ENCODE measurements at regions not wholly inside any gene's neighbourhood (a gene's known extent, or its start where the extent isn't known, plus 50 kb on each side); places are given as distances from the start of the nearest gene placed in this dataset.
"Not testable (repeated sequence)": the region's sequence is repeated elsewhere in the genome, so short reads cannot be mapped to it uniquely, and the experiment has no call there.

GRCh38 chrX:114046695-114047279 lies 537.1 kb upstream of the HTR2C start:
- CTCF ChIA-PET = no interaction called here
- H3K27me3 Mint-ChIP-seq = no peaks in the 10 kb centered on the region
- no peak for DNase-seq
- H3K9me3 Mint-ChIP-seq (ENCODE audit: low read depth) = no peaks in the 10 kb centered on the region
- no peaks in the 10 kb centered on the region for H3K4me1 Mint-ChIP-seq
- POLR2A ChIA-PET = interaction anchor here (0.6 kb wide), 1 partner anchor 29 kb away, joined by 3 read pairs; no protein-coding TSS in a partner anchor
- no peak overlapping the region for H3K4me3 Mint-ChIP-seq
- H3K36me3 Mint-ChIP-seq (ENCODE audit: low read depth) = no peaks in the 10 kb centered on the region
- intact Hi-C loops (cut with DNase I, micrococcal nuclease) = no loop called here
- ATAC-seq = no peak
- H3K27ac Mint-ChIP-seq = no peak overlapping the region

GRCh38 chrX:114041470-114041869 lies 542.4 kb upstream of the HTR2C start:
- H3K36me3 Mint-ChIP-seq (ENCODE audit: low read depth); H3K27ac Mint-ChIP-seq; ATAC-seq; H3K4me3 Mint-ChIP-seq; H3K27me3 Mint-ChIP-seq; H3K4me1 Mint-ChIP-seq; DNase-seq; POLR2A ChIA-PET; intact Hi-C loops (cut with DNase I, micrococcal nuclease); H3K9me3 Mint-ChIP-seq (ENCODE audit: low read depth); CTCF ChIA-PET: not testable (repeated sequence)

- H3K36me3 Mint-ChIP-seq (ENCODE audit: low read depth); ATAC-seq; H3K4me1 Mint-ChIP-seq; H3K27me3 Mint-ChIP-seq; intact Hi-C loops (cut with DNase I, micrococcal nuclease); POLR2A ChIA-PET; H3K27ac Mint-ChIP-seq; CTCF ChIA-PET; H3K4me3 Mint-ChIP-seq; H3K9me3 Mint-ChIP-seq (ENCODE audit: low read depth); DNase-seq: not testable (repeated sequence)
Measured at GRCh38 chrX:114040661-114041269, 543.1 kb upstream of the HTR2C start.

GRCh38 chrX:114040111-114040510 lies 543.8 kb upstream of the HTR2C start:
- H3K36me3 Mint-ChIP-seq (ENCODE audit: low read depth); H3K9me3 Mint-ChIP-seq (ENCODE audit: low read depth); H3K27me3 Mint-ChIP-seq; H3K4me3 Mint-ChIP-seq; H3K4me1 Mint-ChIP-seq; H3K27ac Mint-ChIP-seq; ATAC-seq; POLR2A ChIA-PET; intact Hi-C loops (cut with DNase I, micrococcal nuclease); CTCF ChIA-PET; DNase-seq: not testable (repeated sequence)

DNA sequence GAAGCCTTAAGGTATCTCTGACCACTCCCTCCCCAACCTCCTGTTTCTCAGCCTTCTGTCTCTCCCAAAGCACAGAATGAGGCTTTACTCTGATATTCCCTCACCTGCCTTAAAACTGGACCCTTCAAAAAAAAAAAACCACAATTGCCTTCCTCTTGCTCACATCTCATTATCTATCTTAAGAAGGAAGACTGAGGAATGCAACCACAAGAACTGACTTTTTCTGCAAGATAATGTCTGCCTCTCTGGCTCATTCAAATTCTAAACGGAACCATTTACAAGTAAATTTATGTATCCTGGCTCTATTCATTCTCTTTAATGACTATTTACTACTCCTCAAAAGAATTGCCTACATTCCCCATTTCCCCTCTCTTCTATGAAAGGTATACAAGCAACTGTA lies 545.5 kb upstream of the HTR2C start:
- CTCF ChIA-PET = no interaction called here
- Mint-ChIP-seq H3K36me3 (ENCODE audit: low read depth) (no peaks in the 10 kb centered on the region), H3K4me3 (no peak overlapping the region), H3K9me3 (ENCODE audit: low read depth) (peaks cover 3% of the 10 kb centered on the region), H3K27ac (no peak overlapping the region), H3K27me3 (no peaks in the 10 kb centered on the region), H3K4me1 (no peaks in the 10 kb centered on the region)
- POLR2A ChIA-PET = interaction anchor here (0.7 kb wide), 1 partner anchor 163 kb away, joined by 3 read pairs; no protein-coding TSS in a partner anchor
- intact Hi-C loops (cut with DNase I, micrococcal nuclease) = no loop called here
- ATAC-seq = no peak
- no peak for DNase-seq

- Mint-ChIP-seq H3K4me1 (no peaks in the 10 kb centered on the region), H3K9me3 (ENCODE audit: low read depth) (peaks cover 3% of the 10 kb centered on the region), H3K27ac (no peak overlapping the region), H3K4me3 (no peak overlapping the region), H3K36me3 (ENCODE audit: low read depth) (no peaks in the 10 kb centered on the region), H3K27me3 (no peaks in the 10 kb centered on the region)
- POLR2A ChIA-PET = no interaction called here
- DNase-seq (no peak), ATAC-seq (no peak)
- intact Hi-C loops (cut with DNase I, micrococcal nuclease) = no loop called here
- CTCF ChIA-PET = no interaction called here
Measured at GRCh38 chrX:114037515-114037914, 546.4 kb upstream of the HTR2C start.

DNA sequence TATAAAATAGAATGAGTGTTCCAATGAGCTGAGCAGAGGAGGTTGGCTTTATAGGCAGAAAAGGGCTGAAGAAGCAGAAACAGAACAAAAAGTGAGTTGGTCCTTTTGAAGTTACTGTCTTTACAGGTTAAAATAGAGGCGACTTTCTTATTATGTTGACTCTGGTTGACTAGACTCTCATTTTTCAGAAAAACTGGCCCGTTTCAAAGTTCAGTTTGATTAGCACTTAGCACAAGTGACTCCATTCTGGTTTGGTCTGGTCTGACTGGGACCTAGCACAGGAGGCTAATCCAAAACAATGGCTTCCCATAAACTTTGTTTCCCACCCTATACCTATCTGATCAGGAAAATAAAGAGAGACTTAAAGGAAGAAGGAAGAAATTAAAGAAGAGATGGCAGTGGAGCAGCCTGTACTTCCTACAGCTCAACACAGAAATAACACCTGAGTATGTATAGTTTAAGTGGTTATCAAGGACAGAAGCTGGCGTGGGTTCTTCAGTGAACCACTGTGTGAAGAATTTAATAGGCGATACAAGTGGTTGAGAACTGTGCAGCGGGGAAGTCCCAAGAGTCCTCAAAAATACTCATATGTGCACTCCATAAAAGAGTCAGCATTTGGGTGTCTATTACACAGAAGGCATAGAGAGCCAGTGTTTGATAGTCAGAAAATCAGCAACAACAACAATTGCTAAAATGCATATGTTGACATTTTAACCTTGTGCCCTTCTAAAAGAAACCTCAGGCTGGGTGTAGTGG lies 554.8 kb upstream of the HTR2C start:
- Mint-ChIP-seq H3K4me3 (no peak overlapping the region), H3K36me3 (ENCODE audit: low read depth) (no peaks in the 10 kb centered on the region), H3K4me1 (no peaks in the 10 kb centered on the region), H3K9me3 (ENCODE audit: low read depth) (peaks cover 2% of the 10 kb centered on the region), H3K27me3 (no peaks in the 10 kb centered on the region), H3K27ac (no peak overlapping the region)
- no peak for DNase-seq
- CTCF ChIA-PET = no interaction called here
- ATAC-seq = no peak
- POLR2A ChIA-PET = no interaction called here
- intact Hi-C loops (cut with DNase I, micrococcal nuclease) = no loop called here

DNA sequence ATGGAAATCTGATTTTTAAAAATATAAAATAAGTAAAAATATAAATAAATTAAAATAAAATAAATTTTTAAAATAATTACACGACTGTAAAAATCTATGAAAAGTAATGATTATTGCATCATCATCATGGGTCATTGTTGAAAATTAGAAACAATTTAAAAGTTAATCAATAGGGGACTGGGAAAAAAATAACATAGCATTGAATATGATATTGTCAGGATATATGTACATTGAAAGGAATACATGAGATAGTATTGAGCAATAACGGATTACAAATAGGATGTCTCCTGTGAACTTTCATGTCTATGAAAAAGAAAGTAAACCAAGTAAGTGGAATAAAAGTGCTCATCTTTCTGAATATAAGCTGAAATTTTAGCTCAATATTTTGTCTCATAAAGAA lies 566.8 kb upstream of the HTR2C start:
- peaks cover under 1% of the 10 kb centered on the region for H3K9me3 Mint-ChIP-seq (ENCODE audit: low read depth)
- H3K27me3 Mint-ChIP-seq = no peaks in the 10 kb centered on the region
- DNase-seq (no peak), ATAC-seq (no peak)
- no peaks in the 10 kb centered on the region for H3K4me1 Mint-ChIP-seq
- H3K4me3 Mint-ChIP-seq = no peak overlapping the region
- POLR2A ChIA-PET = no interaction called here
- no peaks in the 10 kb centered on the region for H3K36me3 Mint-ChIP-seq (ENCODE audit: low read depth)
- intact Hi-C loops (cut with DNase I, micrococcal nuclease) = no loop called here
- H3K27ac Mint-ChIP-seq = no peak overlapping the region
- CTCF ChIA-PET = no interaction called here

GRCh38 chrX:114015966-114016365 lies 567.9 kb upstream of the HTR2C start:
- Mint-ChIP-seq H3K36me3 (ENCODE audit: low read depth) (no peaks in the 10 kb centered on the region), H3K9me3 (ENCODE audit: low read depth) (no peaks in the 10 kb centered on the region), H3K4me3 (no peak overlapping the region), H3K27ac (no peak overlapping the region), H3K27me3 (no peaks in the 10 kb centered on the region), H3K4me1 (no peaks in the 10 kb centered on the region)
- POLR2A ChIA-PET = no interaction called here
- intact Hi-C loops (cut with DNase I, micrococcal nuclease) = no loop called here
- ATAC-seq (no peak), DNase-seq (no peak)
- CTCF ChIA-PET = no interaction called here

- H3K27me3 Mint-ChIP-seq = no peaks in the 10 kb centered on the region
- no peaks in the 10 kb centered on the region for H3K36me3 Mint-ChIP-seq (ENCODE audit: low read depth)
- no peaks in the 10 kb centered on the region for H3K9me3 Mint-ChIP-seq (ENCODE audit: low read depth)
- CTCF ChIA-PET = no interaction called here
- H3K4me1 Mint-ChIP-seq = no peaks in the 10 kb centered on the region
- intact Hi-C loops (cut with DNase I, micrococcal nuclease) = no loop called here
- no peak overlapping the region for H3K4me3 Mint-ChIP-seq
- DNase-seq (no peak), ATAC-seq (no peak)
- no peak overlapping the region for H3K27ac Mint-ChIP-seq
- POLR2A ChIA-PET = no interaction called here
Measured at GRCh38 chrX:114006664-114007063, 577.2 kb upstream of the HTR2C start.

DNA sequence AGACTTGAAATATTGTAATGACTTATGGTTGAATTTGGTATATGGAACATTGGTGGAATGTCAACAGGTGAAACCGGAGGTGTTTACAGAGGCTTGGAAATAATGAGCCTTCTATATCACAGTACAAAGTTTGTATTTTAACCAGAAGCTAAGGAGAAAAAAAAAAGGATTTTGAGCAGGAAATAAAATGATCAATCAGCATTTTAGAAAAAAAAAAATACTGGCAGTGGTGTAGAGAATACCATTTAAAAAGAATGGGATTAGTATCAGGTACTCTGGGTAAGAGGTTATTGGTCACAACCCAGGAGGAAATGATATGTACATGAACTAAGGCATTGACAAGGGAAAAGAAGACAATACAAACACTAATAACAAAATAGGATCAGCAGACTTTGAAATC lies 587.1 kb upstream of the HTR2C start:
- DNase-seq (no peak), ATAC-seq (no peak)
- Mint-ChIP-seq H3K4me3 (no peak overlapping the region), H3K9me3 (ENCODE audit: low read depth) (no peaks in the 10 kb centered on the region), H3K27ac (no peak overlapping the region), H3K27me3 (no peaks in the 10 kb centered on the region), H3K4me1 (no peaks in the 10 kb centered on the region), H3K36me3 (ENCODE audit: low read depth) (no peaks in the 10 kb centered on the region)
- POLR2A ChIA-PET = no interaction called here
- intact Hi-C loops (cut with DNase I, micrococcal nuclease) = no loop called here
- CTCF ChIA-PET = no interaction called here

GRCh38 chrX:113991720-113992119 lies 592.2 kb upstream of the HTR2C start:
- intact Hi-C loops (cut with DNase I, micrococcal nuclease); POLR2A ChIA-PET; ATAC-seq; H3K9me3 Mint-ChIP-seq (ENCODE audit: low read depth); H3K4me1 Mint-ChIP-seq; H3K27me3 Mint-ChIP-seq; CTCF ChIA-PET; H3K36me3 Mint-ChIP-seq (ENCODE audit: low read depth); H3K4me3 Mint-ChIP-seq; H3K27ac Mint-ChIP-seq; DNase-seq: not testable (repeated sequence)

Data from activated CD4-positive, alpha-beta T cell treated with anti-CD3 and anti-CD28 coated beads for 36 hours (primary cell).